ENCODE measurements at regions not wholly inside any gene's neighbourhood (a gene's known extent, or its start where the extent isn't known, plus 50 kb on each side); places are given as distances from the start of the nearest gene placed in this dataset.
A peak's percentile ranks its signal among the peaks of the same experiment; 100 is the strongest.

DNA sequence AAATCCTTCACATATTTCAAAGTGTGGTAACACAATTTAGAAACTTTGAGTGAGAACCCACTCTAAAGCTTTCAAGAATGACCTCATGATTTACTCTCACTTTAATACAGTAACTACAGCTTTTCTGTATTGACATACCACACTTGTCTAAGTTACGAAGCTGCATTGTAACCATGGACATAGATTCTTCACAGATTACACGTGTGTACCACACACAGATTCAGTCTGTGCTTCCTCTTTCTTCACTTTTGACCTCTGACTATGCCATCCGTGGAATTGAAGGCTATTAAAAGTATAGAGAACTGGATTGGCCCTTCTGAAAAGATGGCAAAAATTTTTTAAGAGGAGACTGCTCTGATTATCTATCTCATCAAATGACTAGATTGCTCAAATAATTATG lies 172.7 kb downstream of the TANC2 start:
- DNase-seq (ENCODE audit: low read depth), result no peak

DNA sequence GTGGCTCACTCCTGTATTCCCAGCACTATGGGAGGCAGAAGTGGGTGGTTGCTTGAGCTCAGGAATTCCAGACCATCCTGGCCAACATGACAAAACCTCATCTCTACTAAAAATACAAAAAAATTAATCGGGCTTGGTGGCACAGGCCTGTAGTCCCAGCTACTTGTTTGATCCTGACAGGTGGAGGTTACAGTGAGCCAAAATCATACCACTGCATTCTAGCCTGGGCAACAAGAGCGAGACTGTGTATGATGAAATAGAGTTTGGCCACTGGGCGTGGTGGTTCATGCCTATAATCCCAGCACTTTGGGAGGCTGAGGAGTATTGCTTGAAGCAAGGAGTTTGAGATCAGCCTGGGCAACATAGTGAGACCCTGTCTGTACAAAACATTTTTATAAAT lies 173.3 kb downstream of the TANC2 start:
- H3K4me3 ChIP-seq (ENCODE audit: low read length), result no peak overlapping the region
- TF ChIP-seq, protein P1, sequence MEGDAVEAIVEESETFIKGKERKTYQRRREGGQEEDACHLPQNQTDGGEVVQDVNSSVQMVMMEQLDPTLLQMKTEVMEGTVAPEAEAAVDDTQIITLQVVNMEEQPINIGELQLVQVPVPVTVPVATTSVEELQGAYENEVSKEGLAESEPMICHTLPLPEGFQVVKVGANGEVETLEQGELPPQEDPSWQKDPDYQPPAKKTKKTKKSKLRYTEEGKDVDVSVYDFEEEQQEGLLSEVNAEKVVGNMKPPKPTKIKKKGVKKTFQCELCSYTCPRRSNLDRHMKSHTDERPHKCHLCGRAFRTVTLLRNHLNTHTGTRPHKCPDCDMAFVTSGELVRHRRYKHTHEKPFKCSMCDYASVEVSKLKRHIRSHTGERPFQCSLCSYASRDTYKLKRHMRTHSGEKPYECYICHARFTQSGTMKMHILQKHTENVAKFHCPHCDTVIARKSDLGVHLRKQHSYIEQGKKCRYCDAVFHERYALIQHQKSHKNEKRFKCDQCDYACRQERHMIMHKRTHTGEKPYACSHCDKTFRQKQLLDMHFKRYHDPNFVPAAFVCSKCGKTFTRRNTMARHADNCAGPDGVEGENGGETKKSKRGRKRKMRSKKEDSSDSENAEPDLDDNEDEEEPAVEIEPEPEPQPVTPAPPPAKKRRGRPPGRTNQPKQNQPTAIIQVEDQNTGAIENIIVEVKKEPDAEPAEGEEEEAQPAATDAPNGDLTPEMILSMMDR (conservative IDR thresholded peaks at IDR 0.05; ENCODE audit: low read depth, low read length), result no peak
- no peak for DNase-seq (ENCODE audit: low read depth)

More for the DNA sequence above, 172.7 kb downstream of the TANC2 start:
- H3K4me3 ChIP-seq (ENCODE audit: low read length), result no peak overlapping the region
- TF ChIP-seq, protein P1 (conservative IDR thresholded peaks at IDR 0.05; ENCODE audit: low read depth, low read length), result no peak

DNA sequence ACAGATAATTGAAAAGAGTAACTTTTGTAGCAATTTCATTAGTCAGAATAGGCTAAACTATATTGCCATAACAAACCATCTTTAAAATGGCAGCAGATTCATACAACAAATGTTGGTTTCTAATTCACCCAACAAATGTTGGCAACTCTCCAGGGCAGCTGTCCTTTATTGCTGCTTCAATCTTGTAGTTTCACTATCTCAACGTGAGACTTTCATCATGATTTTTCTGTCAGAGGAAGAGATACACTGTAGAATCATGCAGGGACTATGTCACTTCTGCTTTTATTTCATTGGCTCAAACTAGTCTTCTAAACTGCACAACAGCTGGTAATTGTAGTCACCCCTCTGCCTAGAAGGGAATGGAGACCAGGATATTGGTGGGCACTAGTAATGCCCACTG lies 174.2 kb downstream of the TANC2 start:
- DNase-seq (ENCODE audit: low read depth), result no peak
- TF ChIP-seq, protein P1 (conservative IDR thresholded peaks at IDR 0.05; ENCODE audit: low read depth, low read length), result no peak
- no peak overlapping the region for H3K4me3 ChIP-seq (ENCODE audit: low read length)

DNA sequence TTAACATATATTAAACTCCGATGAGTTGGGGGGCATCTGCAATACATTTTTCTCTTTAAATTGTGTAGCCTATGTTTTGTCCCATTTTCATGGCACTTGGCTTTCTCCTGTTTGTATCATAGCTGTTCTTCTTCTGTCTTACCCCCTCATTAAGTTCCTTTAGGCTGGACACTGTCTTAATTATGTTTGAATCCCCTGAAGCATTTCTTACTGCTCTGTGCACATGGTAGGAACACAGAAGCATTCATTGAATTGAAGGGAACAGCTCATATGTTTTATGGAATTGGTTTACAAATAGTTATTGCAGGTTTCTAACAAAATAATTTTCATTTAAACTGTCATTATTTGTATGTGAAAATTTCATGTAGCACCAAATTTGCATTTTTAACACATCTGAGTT lies 176.8 kb downstream of the TANC2 start:
- TF ChIP-seq, protein P1 (conservative IDR thresholded peaks at IDR 0.05; ENCODE audit: low read depth, low read length), result no peak
- no peak overlapping the region for H3K4me3 ChIP-seq (ENCODE audit: low read length)
- DNase-seq (ENCODE audit: low read depth), result no peak

DNA sequence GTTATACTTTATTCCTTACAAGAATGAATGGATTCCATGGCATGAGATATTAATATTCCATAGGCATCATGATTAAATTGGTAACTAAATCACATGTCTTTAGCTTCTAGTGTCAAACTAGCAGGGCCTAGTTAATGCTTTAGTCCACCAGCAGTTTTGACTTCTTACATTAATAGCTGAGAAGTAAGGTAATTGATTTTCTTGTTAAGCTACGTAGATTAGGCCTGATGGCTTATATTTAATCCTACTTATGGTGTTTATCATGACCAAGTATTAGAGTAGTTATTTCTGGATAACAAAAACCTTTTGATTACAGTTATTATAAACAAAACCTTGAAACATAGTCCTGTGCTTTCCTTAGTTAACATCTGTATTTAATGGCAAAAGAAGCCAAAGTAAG lies 184.5 kb downstream of the TANC2 start:
- TF ChIP-seq, protein P1 (conservative IDR thresholded peaks at IDR 0.05; ENCODE audit: low read depth, low read length), result no peak
- peak; percentile 56 for DNase-seq (ENCODE audit: low read depth)
- no peak overlapping the region for H3K4me3 ChIP-seq (ENCODE audit: low read length)

DNA sequence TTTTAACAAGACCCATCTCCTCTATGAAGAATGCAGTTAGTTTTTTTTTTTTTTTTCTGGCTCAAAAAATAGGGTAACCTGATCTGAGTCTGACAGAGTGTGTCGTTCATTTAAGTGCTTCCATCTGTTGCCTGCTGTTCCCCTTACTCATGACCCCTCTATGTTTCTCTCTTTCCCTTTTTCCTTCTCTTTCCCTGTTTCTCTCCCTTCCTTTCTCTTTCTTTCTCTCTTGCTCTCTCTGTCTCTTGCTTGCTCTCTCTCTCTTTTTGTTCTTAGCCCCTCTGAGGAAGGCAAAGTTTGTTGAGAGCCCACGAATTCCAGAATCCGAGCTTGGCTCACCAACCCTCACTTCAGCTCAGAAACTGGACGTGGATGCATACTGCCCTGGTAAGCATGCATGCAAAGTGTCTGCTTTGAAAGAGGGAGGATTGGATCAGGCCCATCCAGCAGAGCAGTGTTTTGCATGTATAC lies 185.0 kb downstream of the TANC2 start:
- TF ChIP-seq, protein P1 (conservative IDR thresholded peaks at IDR 0.05; ENCODE audit: low read depth, low read length), result no peak
- no peak overlapping the region for H3K4me3 ChIP-seq (ENCODE audit: low read length)
- DNase-seq (ENCODE audit: low read depth), result no peak

DNA sequence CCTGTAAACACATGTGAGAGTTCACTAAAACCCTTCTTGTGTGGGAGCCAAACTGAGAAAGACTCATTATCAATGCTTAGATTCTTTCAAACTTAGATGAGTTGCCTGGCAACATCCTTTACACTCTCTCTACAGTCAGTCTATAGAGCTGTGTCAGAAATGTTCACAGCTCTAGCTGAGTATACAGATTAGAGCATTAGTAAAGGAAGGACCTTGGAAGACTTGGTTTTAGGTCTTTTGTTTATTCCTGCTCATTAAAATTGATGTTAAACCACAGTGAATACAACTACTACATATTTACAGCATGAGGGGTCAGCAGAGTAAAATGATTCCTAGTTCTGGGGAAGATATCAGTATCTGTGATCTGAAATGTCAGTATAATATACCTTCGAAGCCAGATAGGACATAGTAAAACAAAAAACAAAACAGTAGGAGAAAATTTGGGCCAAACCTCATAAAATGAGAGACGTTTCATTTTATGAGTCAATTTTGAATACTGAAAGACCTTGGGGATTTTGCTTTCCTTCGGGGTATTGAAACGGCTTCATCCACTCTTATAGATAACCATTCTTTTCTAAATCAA lies 186.0 kb downstream of the TANC2 start:
- no peak overlapping the region for H3K4me3 ChIP-seq (ENCODE audit: low read length)
- TF ChIP-seq, protein P1 (conservative IDR thresholded peaks at IDR 0.05; ENCODE audit: low read depth, low read length), result no peak
- peak; percentile 58 for DNase-seq (ENCODE audit: low read depth)
